NCI-H2029 (cell line): ENCODE measurements at regions not wholly inside any gene's neighbourhood (a gene's known extent, or its start where the extent isn't known, plus 50 kb on each side); places are given as distances from the start of the nearest gene placed in this dataset.

Source experiments
- DNase-seq: peaks from one replicate; lab custom pipeline; 2025; lab: John Stamatoyannopoulos, UW

GRCh38 chr22:44555597-44555996, 57.6 kb upstream of the RTL6 start:
- no peak for DNase-seq

- DNase-seq, result no peak
Observed at GRCh38 chr22:44555046-44555445, 57.0 kb upstream of the RTL6 start.

GRCh38 chr22:44554411-44554810, 56.4 kb upstream of the RTL6 start:
- no peak for DNase-seq

GRCh38 chr22:44550711-44551491, 52.9 kb upstream of the RTL6 start:
- peak; percentile 70 for DNase-seq

- DNase-seq, result no peak
Observed at GRCh38 chr22:44549701-44550100, 51.7 kb upstream of the RTL6 start.

GRCh38 chr22:44548981-44549380, 50.9 kb upstream of the RTL6 start:
- no peak for DNase-seq
